ENCODE measurements at regions not wholly inside any gene's neighbourhood (a gene's known extent, or its start where the extent isn't known, plus 50 kb on each side); places are given as distances from the start of the nearest gene placed in this dataset.
"Not testable (repeated sequence)": the region's sequence is repeated elsewhere in the genome, so short reads cannot be mapped to it uniquely, and the experiment has no call there.

GRCh38 chr21:33974513-33975468 lies 59.2 kb upstream of the ATP5PO start:
- DNase-seq, result no peak

GRCh38 chr21:33973268-33973667 lies 57.7 kb upstream of the ATP5PO start:
- no peak for DNase-seq

- DNase-seq, result no peak
These were observed 56.9 kb upstream of the ATP5PO start for GRCh38 chr21:33972539-33972938.

GRCh38 chr21:33971492-33972013 lies 55.9 kb upstream of the ATP5PO start:
- DNase-seq, result no peak

- no peak for DNase-seq
These were observed 54.0 kb upstream of the ATP5PO start for GRCh38 chr21:33969581-33969980.

- DNase-seq, result no peak
These were observed 53.4 kb upstream of the ATP5PO start for GRCh38 chr21:33968995-33969348.

- no peak for DNase-seq
These were observed 52.7 kb upstream of the ATP5PO start for GRCh38 chr21:33968080-33968994.

GRCh38 chr21:33967086-33967571 lies 51.5 kb upstream of the ATP5PO start:
- DNase-seq, result no peak

GRCh38 chr21:33966324-33966949 lies 50.8 kb upstream of the ATP5PO start:
- no peak for DNase-seq

GRCh38 chr21:33965662-33966061 lies 50.1 kb upstream of the ATP5PO start:
- DNase-seq, result not testable (repeated sequence)

Measured in hypothalamus (tissue), 51 donors.